Caco-2 (cell line): ENCODE measurements at regions not wholly inside any gene's neighbourhood (a gene's known extent, or its start where the extent isn't known, plus 50 kb on each side); places are given as distances from the start of the nearest gene placed in this dataset.
"Not testable (repeated sequence)": the region's sequence is repeated elsewhere in the genome, so short reads cannot be mapped to it uniquely, and the experiment has no call there.

Source experiments
- BruUV-seq: library from RNA; stranded (reverse); fragments of 400-500 nt; replicated peaks from 2 replicates; lab custom pipeline; 2021; lab: Mats Ljungman, UMichigan
- CTCF ChIA-PET: fragments of 300-600 bp; sonication (Branson Sonifier 250); formaldehyde crosslinking; loops from one replicate; lab custom pipeline; 2022; ENCODE audit warnings: antibody characterized with exemption; lab: Charles Lee
- POLR2A ChIA-PET: fragments of 300-600 bp; sonication (Branson Sonifier 250); formaldehyde crosslinking; loops from one replicate; lab custom pipeline; 2022; ENCODE audit warnings: antibody characterized with exemption; lab: Charles Lee
- DNase-seq, 2 experiments: peaks; one replicate each; pipeline versions ENCODE4 v3.0.0 to v3.0.0-alpha.2; 2020 to 2022
- H3K27me3 ChIP-seq: replicated peaks from 2 replicates; pipeline ENCODE4 v1.6.0; 2011; ENCODE audit warnings: low read length; ENCODE audit not compliant: control insufficient read depth, insufficient read depth
- H3K36me3 ChIP-seq: 2 replicates; pipeline ENCODE4 v1.5.1; 2011; ENCODE audit warnings: low read length; ENCODE audit not compliant: control insufficient read depth, insufficient read depth
- H3K4me1 ChIP-seq: fragments of 250-450 bp; sonication (Bioruptor Pico); 2 replicates; pipeline ENCODE4 v1.5.1; 2020; ENCODE audit warnings: mild to moderate bottlenecking
- H3K4me3 ChIP-seq: 2 replicates; pipeline ENCODE4 v1.5.1; 2011; ENCODE audit warnings: low read depth, mild to moderate bottlenecking, control low read depth, low read length
- H3K9me3 ChIP-seq: fragments of 250-450 bp; sonication (Bioruptor Pico); 2 replicates; pipeline ENCODE4 v1.5.1; 2020; ENCODE audit warnings: mild to moderate bottlenecking, moderate library complexity
- H3K27ac Mint-ChIP-seq: one replicate; pipeline ENCODE4 v1.8.0; 2022; ENCODE audit warnings: mixed read lengths; ENCODE audit not compliant: unreplicated experiment
- H3K27me3 Mint-ChIP-seq: one replicate; pipeline ENCODE4 v1.8.0; 2022; ENCODE audit warnings: mixed read lengths; ENCODE audit not compliant: insufficient read depth, unreplicated experiment
- H3K36me3 Mint-ChIP-seq: one replicate; pipeline ENCODE4 v1.8.0; 2022; ENCODE audit warnings: mild to moderate bottlenecking, mixed read lengths; ENCODE audit not compliant: insufficient read depth, unreplicated experiment
- H3K4me1 Mint-ChIP-seq: one replicate; pipeline ENCODE4 v1.8.0; 2022; ENCODE audit warnings: low read depth, mixed read lengths; ENCODE audit not compliant: unreplicated experiment
- H3K4me3 Mint-ChIP-seq: one replicate; pipeline ENCODE4 v1.8.0; 2022; ENCODE audit warnings: mild to moderate bottlenecking, moderate library complexity, mixed read lengths; ENCODE audit not compliant: unreplicated experiment
- H3K9me3 Mint-ChIP-seq: one replicate; pipeline ENCODE4 v1.8.0; 2022; ENCODE audit warnings: mixed read lengths; ENCODE audit not compliant: unreplicated experiment
- intact Hi-C: fragments of 100-400 bp; cut with micrococcal nuclease; formaldehyde crosslinking; loops from one replicate; pipeline ENCODE4 v1.10.0; 2022; ENCODE audit not compliant: unreplicated experiment
- TF ChIP-seq, protein P1 (sequence below), 2 experiments: fragments of 200-600 bp in 1 of 2; IDR thresholded peaks; 1 replicate in 1 of 2; 2 replicates in 1 of 2; pipeline versions ENCODE4 v1.5.1 to v1.8.0; 2011 to 2022; ENCODE audit warnings: antibody characterized with exemption in 1 of 2, control low read depth in 1 of 2, inconsistent platforms in 1 of 2, low read depth in 1 of 2, low read length in 1 of 2, mild to moderate bottlenecking in 1 of 2, moderate library complexity in 1 of 2; ENCODE audit not compliant: insufficient read depth in 1 of 2, severe bottlenecking in 1 of 2, unreplicated experiment in 1 of 2

DNA sequence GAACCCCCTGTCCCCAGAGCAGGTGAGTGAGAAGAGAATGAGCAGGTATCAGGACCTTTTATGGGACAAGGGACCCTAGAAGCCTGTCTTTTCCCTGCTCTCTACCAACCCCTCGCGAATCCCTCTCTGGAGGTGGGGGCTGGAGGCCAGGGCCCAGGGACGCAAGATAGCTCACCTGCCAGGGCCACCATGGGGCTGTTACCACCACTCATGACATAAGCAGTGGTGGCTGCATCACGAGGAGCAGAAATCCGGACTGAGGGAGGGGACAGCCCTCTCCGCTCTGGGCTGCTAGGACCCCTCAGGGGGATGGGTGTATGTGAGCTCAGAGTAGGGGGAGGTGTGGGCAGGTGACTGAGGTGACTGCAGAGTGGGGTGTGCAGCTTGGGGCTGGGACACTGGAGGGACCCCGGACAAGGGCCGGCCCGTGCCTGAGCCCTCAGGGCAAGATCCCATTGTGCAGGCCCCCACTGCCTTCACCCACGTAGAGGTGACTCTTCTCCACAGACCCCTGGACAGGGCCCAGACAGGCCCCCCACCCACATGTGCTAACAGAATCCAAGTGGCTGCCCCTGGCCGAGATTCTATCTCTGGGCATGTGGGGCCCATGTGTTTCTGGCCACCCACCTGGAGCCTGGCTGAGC, 190.6 kb downstream of the TBC1D2B start:
- CTCF ChIA-PET = no interaction called here

GRCh38 chr15:77885877-77886500, 191.5 kb downstream of the TBC1D2B start:
- H3K4me1 Mint-ChIP-seq, DNase-seq, BruUV-seq, H3K27me3 Mint-ChIP-seq, H3K4me3 Mint-ChIP-seq, H3K4me3 ChIP-seq, CTCF ChIA-PET, H3K27me3 ChIP-seq, H3K9me3 Mint-ChIP-seq, POLR2A ChIA-PET, H3K27ac Mint-ChIP-seq, H3K36me3 Mint-ChIP-seq, H3K9me3 ChIP-seq, H3K4me1 ChIP-seq, intact Hi-C loops, H3K36me3 ChIP-seq: not testable (repeated sequence)

More for the DNA sequence above, 190.6 kb downstream of the TBC1D2B start:
- DNase-seq = no peak
- Mint-ChIP-seq H3K4me3 (no peak overlapping the region), H3K27ac (no peak overlapping the region), H3K4me1 (no peaks in the 10 kb centered on the region), H3K27me3 (no peaks in the 10 kb centered on the region), H3K36me3 (no peaks in the 10 kb centered on the region), H3K9me3 (no peaks in the 10 kb centered on the region)
- TF ChIP-seq, protein P1, sequence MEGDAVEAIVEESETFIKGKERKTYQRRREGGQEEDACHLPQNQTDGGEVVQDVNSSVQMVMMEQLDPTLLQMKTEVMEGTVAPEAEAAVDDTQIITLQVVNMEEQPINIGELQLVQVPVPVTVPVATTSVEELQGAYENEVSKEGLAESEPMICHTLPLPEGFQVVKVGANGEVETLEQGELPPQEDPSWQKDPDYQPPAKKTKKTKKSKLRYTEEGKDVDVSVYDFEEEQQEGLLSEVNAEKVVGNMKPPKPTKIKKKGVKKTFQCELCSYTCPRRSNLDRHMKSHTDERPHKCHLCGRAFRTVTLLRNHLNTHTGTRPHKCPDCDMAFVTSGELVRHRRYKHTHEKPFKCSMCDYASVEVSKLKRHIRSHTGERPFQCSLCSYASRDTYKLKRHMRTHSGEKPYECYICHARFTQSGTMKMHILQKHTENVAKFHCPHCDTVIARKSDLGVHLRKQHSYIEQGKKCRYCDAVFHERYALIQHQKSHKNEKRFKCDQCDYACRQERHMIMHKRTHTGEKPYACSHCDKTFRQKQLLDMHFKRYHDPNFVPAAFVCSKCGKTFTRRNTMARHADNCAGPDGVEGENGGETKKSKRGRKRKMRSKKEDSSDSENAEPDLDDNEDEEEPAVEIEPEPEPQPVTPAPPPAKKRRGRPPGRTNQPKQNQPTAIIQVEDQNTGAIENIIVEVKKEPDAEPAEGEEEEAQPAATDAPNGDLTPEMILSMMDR (IDR thresholded peaks at IDR 0.05; ENCODE audit: insufficient read depth in 1 of 2, low read depth in 1 of 2, low read length in 1 of 2, severe bottlenecking in 1 of 2, unreplicated experiment in 1 of 2) = no peak
- BruUV-seq = no TSS peak
- H3K9me3 ChIP-seq = no peaks in the 10 kb centered on the region
- intact Hi-C loops = no loop called here
- H3K36me3 ChIP-seq = no peaks in the 10 kb centered on the region
- H3K27me3 ChIP-seq = no peaks in the 10 kb centered on the region
- no peak overlapping the region for H3K4me3 ChIP-seq
- POLR2A ChIA-PET = no interaction called here
- H3K4me1 ChIP-seq = no peaks in the 10 kb centered on the region

DNA sequence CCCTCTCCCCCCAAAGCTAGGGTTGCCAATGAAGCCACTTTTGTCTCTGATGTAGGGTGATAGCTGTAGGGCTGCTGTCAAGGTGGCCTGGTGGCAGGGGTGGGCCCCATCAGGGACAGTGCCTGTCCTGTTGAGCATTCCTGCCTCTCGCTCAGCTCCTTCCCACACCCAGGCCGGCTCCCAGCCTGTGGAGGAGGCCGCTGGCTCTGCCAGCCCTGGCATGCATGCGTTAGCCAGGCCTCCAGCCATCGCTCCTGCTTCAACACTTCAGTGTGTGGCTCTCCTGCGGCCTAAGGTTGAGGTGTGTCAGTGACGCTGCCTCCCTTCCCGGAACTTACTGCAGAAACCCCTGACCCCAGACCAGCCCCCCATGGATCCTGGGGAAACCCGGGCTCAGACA, 194.5 kb downstream of the TBC1D2B start:
- H3K36me3 Mint-ChIP-seq, BruUV-seq, H3K36me3 ChIP-seq, H3K4me3 ChIP-seq, H3K9me3 ChIP-seq, H3K4me1 Mint-ChIP-seq, H3K27me3 ChIP-seq, intact Hi-C loops, H3K9me3 Mint-ChIP-seq, H3K27ac Mint-ChIP-seq, H3K27me3 Mint-ChIP-seq, POLR2A ChIA-PET, H3K4me1 ChIP-seq, CTCF ChIA-PET, DNase-seq, H3K4me3 Mint-ChIP-seq: not testable (repeated sequence)

- CTCF ChIA-PET = no interaction called here
- no peak overlapping the region for H3K4me3 ChIP-seq
- H3K4me1 ChIP-seq = no peaks in the 10 kb centered on the region
- Mint-ChIP-seq H3K27me3 (no peaks in the 10 kb centered on the region), H3K4me1 (no peaks in the 10 kb centered on the region), H3K9me3 (no peaks in the 10 kb centered on the region), H3K4me3 (no peak overlapping the region), H3K36me3 (no peaks in the 10 kb centered on the region), H3K27ac (no peak overlapping the region)
- DNase-seq = no peak
- POLR2A ChIA-PET = no interaction called here
- TF ChIP-seq, protein P1 (IDR thresholded peaks at IDR 0.05; ENCODE audit: insufficient read depth in 1 of 2, low read depth in 1 of 2, low read length in 1 of 2, severe bottlenecking in 1 of 2, unreplicated experiment in 1 of 2) = no peak
- no peaks in the 10 kb centered on the region for H3K9me3 ChIP-seq
- no peaks in the 10 kb centered on the region for H3K27me3 ChIP-seq
- H3K36me3 ChIP-seq = no peaks in the 10 kb centered on the region
- no TSS peak for BruUV-seq
- intact Hi-C loops = no loop called here
These were observed 195.6 kb downstream of the TBC1D2B start for GRCh38 chr15:77881950-77882349.

DNA sequence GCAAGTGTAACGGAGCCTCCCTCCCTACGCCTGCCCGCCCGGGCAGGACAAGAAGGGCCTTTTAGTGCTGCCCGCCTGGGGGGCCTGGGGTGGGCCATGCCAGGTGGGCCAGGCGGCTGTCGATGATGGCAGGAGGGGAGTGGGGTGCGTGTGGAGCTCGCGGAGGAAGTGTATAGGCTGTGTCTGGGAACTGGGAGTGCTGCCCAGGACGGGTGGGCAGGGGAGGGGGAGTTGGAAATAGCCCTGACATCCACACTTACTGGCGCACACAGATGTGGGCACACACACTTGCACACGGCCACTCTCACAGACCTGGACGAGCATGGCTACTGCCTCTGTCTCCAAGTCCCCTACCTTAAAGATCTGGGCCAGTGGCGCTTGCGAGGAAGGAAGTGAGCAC, 196.0 kb downstream of the TBC1D2B start:
- POLR2A ChIA-PET, DNase-seq, H3K4me3 ChIP-seq, BruUV-seq, H3K36me3 Mint-ChIP-seq, H3K4me1 Mint-ChIP-seq, H3K27me3 Mint-ChIP-seq, H3K27me3 ChIP-seq, CTCF ChIA-PET, H3K4me3 Mint-ChIP-seq, H3K4me1 ChIP-seq, H3K36me3 ChIP-seq, H3K9me3 ChIP-seq, intact Hi-C loops, H3K9me3 Mint-ChIP-seq, H3K27ac Mint-ChIP-seq: not testable (repeated sequence)
